Skeletal muscle satellite cell (primary cell): ENCODE measurements at regions not wholly inside any gene's neighbourhood (a gene's known extent, or its start where the extent isn't known, plus 50 kb on each side); places are given as distances from the start of the nearest gene placed in this dataset.

ENCODE experiments used
- H3K27me3 ChIP-seq: 2 replicates; pipeline ENCODE4 v1.7.0; 2013; ENCODE audit warnings: low read length; ENCODE audit not compliant: control insufficient read depth, insufficient read depth
- H3K36me3 ChIP-seq: 2 replicates; pipeline ENCODE4 v1.7.0; 2013; ENCODE audit warnings: mild to moderate bottlenecking, control low read depth, low read length; ENCODE audit not compliant: insufficient read depth
- H3K4me1 ChIP-seq: 2 replicates; pipeline ENCODE4 v1.7.0; 2013; ENCODE audit warnings: low read length; ENCODE audit not compliant: control insufficient read depth, insufficient read depth
- H3K4me2 ChIP-seq: 2 replicates; pipeline ENCODE4 v1.7.0; 2013; ENCODE audit warnings: mild to moderate bottlenecking, low read length
- H3K4me3 ChIP-seq: 2 replicates; pipeline ENCODE4 v1.7.0; 2013; ENCODE audit warnings: low read length
- H3K9ac ChIP-seq: 2 replicates; pipeline ENCODE4 v1.7.0; 2013; ENCODE audit warnings: mild to moderate bottlenecking, low read depth, low read length, moderate library complexity
- H3K9me3 ChIP-seq: replicated peaks from 2 replicates; pipeline ENCODE4 v1.7.0; 2013; ENCODE audit warnings: mild to moderate bottlenecking, control low read depth, low read length

DNA sequence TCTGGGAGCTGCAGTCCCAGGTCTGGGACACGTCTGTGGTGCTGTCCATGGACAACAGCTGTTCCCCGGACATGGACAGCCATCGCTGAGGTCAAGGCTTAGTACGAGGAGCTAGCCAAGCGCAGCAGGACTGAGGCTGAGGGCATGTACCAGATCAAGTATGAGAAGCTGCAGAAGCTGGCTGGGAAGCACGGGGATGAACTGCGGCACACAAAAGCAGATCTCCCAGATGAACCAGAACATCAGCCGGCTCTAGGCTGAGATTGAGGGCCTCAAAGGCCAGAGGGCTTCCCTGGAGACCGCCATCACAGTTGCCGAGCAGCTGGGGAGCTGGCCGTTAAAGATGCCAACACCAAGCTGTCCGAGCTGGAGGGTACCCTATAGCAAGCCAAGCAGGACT, 375.3 kb downstream of the SEC23A start:
- Histone ChIP-seq H3K9ac (no peak overlapping the region), H3K9me3 (no peaks in the 10 kb centered on the region), H3K4me2 (peak overlapping the region; percentile 24), H3K4me3 (no peak overlapping the region), H3K4me1 (no peaks in the 10 kb centered on the region), H3K27me3 (peaks cover 7% of the 10 kb centered on the region), H3K36me3 (no peaks in the 10 kb centered on the region)

DNA sequence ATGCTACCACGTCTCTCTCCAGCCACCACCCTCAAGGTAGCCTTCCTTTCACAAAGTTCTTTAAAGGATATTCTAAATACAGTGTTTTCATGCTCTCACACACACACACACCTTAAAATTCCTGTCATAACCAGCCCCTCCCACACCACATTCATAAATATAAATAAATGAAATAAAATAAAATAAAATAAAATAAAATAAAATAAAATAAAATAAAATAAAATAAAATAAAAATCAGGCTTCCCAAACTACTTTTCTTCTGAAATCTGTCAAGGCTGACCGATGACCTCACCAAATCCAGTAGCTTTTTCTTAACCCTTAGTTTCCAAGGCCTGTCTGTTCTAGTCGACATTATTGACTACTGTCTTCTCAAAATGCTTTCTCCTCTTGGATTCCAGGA, 378.4 kb downstream of the SEC23A start:
- H3K9ac ChIP-seq, result no peak overlapping the region
- H3K27me3 ChIP-seq, result peaks cover 7% of the 10 kb centered on the region

DNA sequence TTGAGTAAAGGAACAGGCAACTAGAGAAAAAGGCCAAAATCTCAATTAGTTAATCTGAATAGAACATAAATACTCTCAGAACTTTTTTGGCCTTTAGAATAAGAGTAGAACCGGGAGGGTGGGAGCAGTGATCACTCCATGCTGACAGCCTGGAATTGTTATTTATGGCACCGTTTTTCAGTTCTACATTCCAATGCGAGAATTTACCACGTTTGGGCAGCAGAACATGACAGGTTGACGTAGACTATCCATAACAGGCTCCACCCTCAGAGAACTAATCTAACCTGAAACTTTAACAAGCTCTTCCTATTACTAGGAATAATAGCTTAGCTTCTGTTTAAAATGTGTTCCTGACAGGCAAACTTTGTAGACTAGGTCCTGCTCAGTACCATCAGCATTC, 379.1 kb downstream of the SEC23A start:
- no peak overlapping the region for H3K4me3 ChIP-seq
- H3K4me1 ChIP-seq, result no peaks in the 10 kb centered on the region
- H3K9me3 ChIP-seq, result no peaks in the 10 kb centered on the region
- H3K27me3 ChIP-seq, result peaks cover 7% of the 10 kb centered on the region
- H3K4me2 ChIP-seq, result no peak overlapping the region
- no peaks in the 10 kb centered on the region for H3K36me3 ChIP-seq
- no peak overlapping the region for H3K9ac ChIP-seq

More for the DNA sequence above, 378.4 kb downstream of the SEC23A start:
- no peaks in the 10 kb centered on the region for H3K36me3 ChIP-seq
- H3K4me3 ChIP-seq, result no peak overlapping the region
- H3K4me2 ChIP-seq, result no peak overlapping the region
- H3K4me1 ChIP-seq, result no peaks in the 10 kb centered on the region
- H3K9me3 ChIP-seq, result no peaks in the 10 kb centered on the region

DNA sequence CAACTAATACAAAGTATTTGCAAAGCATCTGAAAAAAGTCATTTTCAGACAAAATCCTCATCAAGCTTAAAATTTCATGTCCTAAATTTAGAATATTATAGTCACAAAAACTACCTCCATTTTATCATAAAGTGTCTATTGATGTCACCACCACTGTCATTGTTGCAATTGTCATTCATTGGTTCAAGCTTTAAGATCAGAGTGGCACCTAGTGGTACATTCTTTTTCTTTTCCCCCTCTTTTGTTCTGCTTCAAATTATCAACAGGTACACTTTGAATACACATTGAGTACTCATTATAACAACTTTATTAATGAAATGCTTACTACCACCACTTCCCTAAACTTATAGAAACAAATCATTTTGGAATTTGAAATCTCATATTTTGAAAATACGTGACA, 379.8 kb downstream of the SEC23A start:
- Histone ChIP-seq H3K4me3 (no peak overlapping the region), H3K4me1 (no peaks in the 10 kb centered on the region), H3K27me3 (peaks cover 7% of the 10 kb centered on the region), H3K9ac (no peak overlapping the region), H3K36me3 (no peaks in the 10 kb centered on the region), H3K4me2 (no peak overlapping the region), H3K9me3 (no peaks in the 10 kb centered on the region)

DNA sequence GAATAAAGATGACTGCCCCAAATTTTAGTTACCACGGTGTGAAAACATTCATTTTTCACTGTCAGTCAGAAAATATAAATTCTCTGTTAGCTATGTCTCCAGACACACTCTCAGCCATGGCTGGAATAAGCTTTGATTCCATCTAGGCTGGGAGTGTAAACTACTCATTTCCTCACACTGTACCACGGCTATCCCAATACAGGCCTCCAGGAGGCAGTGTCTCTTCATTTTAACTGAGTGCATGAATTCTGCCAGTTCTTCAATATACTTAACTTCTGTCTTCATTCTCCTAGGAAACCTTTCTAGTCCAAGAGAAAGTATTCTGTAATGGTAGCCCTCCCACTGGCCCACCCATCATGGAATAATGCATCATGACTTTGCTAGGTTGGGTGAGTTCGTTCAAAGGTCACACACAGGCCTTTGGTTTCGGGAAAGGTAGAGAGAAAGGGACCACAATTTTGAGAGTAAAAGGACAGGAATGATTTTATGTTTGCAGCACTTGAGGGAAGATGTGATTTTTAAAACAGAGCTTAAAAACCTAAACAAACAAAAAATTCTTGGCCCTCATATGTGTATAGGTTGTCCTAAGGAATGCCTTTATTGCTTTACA, 381.1 kb downstream of the SEC23A start:
- no peaks in the 10 kb centered on the region for H3K4me1 ChIP-seq
- no peaks in the 10 kb centered on the region for H3K36me3 ChIP-seq
- no peak overlapping the region for H3K9ac ChIP-seq
- H3K9me3 ChIP-seq, result no peaks in the 10 kb centered on the region
- H3K4me3 ChIP-seq, result no peak overlapping the region
- H3K27me3 ChIP-seq, result no peaks in the 10 kb centered on the region
- H3K4me2 ChIP-seq, result no peak overlapping the region

GRCh38 chr14:38718519-38718918, 384.5 kb downstream of the SEC23A start:
- H3K36me3 ChIP-seq, result no peaks in the 10 kb centered on the region
- no peaks in the 10 kb centered on the region for H3K27me3 ChIP-seq
- no peaks in the 10 kb centered on the region for H3K9me3 ChIP-seq

DNA sequence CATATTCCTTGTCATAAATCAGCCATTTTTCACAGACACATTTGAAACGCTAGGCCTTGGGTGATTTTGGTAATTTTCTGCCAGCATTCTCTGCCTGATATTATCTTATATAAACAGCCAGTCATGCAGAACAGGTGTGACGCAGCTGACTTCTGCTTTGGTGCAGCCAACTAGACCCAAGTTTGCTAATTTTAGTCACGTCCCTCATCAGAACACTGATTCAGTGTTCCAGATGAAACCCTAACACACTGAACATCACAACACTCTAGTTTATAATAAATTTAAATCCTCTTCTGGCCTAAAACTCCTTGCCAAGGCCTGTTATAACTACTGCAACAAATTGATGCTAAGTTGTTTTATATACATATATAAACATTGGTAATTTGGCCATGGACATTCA, 386.1 kb downstream of the SEC23A start:
- H3K4me2 ChIP-seq, result no peak overlapping the region
- no peaks in the 10 kb centered on the region for H3K4me1 ChIP-seq
- H3K4me3 ChIP-seq, result no peak overlapping the region
- no peaks in the 10 kb centered on the region for H3K27me3 ChIP-seq
- no peak overlapping the region for H3K9ac ChIP-seq
- H3K36me3 ChIP-seq, result no peaks in the 10 kb centered on the region
- H3K9me3 ChIP-seq, result no peaks in the 10 kb centered on the region

More at GRCh38 chr14:38718519-38718918, 384.5 kb downstream of the SEC23A start:
- Histone ChIP-seq H3K4me2 (no peak overlapping the region), H3K4me1 (no peaks in the 10 kb centered on the region), H3K9ac (no peak overlapping the region), H3K4me3 (no peak overlapping the region)

DNA sequence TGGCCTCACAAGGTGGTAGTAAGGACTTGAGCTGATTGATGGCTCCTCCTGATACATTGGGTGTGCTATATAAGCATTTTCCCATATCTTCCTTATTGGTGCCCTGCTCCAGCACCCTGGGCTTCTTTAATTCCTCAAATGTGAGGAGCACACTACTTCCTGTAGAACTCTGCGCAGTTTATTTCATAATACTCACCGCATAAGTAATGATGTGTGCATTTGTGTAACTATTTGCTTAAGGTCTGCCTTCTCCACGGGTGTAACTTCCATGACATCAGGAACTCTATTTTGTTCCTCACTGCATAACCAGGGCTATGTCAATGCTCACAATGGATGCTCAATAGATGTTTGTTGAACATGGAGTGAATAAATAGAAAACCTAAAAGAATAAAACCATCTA, 392.2 kb downstream of the SEC23A start:
- Histone ChIP-seq H3K9me3 (no peaks in the 10 kb centered on the region), H3K36me3 (no peaks in the 10 kb centered on the region), H3K9ac (no peak overlapping the region), H3K4me2 (no peak overlapping the region), H3K4me1 (no peaks in the 10 kb centered on the region), H3K27me3 (no peaks in the 10 kb centered on the region), H3K4me3 (no peak overlapping the region)

DNA sequence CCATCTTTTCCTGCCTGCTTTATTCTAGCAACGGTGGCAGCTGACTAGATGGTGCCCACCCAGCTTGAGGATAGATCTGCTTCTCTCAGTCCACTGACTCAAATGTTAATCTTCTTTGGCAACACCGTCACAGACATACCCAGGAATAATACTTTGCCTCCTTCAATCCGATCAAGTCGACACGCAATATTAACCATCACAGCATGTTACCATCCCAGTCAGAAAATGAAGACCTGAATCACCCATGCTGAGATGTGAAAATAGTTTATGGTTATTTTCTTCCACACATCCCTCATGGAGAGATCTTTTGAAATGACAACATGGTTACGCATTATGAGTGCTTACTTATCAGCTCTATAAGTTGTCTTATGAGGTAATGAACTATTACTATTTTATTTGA, 392.8 kb downstream of the SEC23A start:
- Histone ChIP-seq H3K4me1 (no peaks in the 10 kb centered on the region), H3K9ac (no peak overlapping the region), H3K9me3 (no peaks in the 10 kb centered on the region), H3K4me3 (no peak overlapping the region), H3K27me3 (no peaks in the 10 kb centered on the region), H3K4me2 (no peak overlapping the region), H3K36me3 (no peaks in the 10 kb centered on the region)

- Histone ChIP-seq H3K4me3 (no peak overlapping the region), H3K27me3 (no peaks in the 10 kb centered on the region), H3K9me3 (no peaks in the 10 kb centered on the region), H3K9ac (no peak overlapping the region), H3K36me3 (no peaks in the 10 kb centered on the region), H3K4me1 (no peaks in the 10 kb centered on the region), H3K4me2 (no peak overlapping the region)
These were observed 397.8 kb downstream of the SEC23A start for GRCh38 chr14:38705220-38705619.

DNA sequence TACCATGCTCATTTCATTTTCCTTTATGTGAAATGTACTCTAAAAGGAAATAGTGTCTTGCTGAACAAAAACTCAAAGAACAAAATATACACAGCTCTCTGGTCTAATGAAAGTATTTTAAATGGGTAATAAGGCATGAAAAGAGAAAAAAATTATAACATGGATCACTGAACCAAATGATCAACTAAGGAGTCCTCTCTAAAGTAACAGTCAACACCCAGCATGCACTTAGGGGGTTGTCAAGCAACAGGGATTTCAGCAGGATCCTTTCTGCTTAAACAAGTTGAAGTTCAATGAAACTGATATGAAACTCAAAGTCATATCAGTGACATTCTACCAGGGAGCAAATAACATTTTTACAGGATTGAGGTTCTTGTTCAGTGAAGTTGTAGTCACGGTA, 398.8 kb downstream of the SEC23A start:
- Histone ChIP-seq H3K9me3 (no peaks in the 10 kb centered on the region), H3K27me3 (no peaks in the 10 kb centered on the region), H3K36me3 (no peaks in the 10 kb centered on the region), H3K4me3 (no peak overlapping the region), H3K4me2 (no peak overlapping the region), H3K4me1 (no peaks in the 10 kb centered on the region), H3K9ac (no peak overlapping the region)

GRCh38 chr14:38696925-38697324, 406.1 kb downstream of the SEC23A start:
- Histone ChIP-seq H3K36me3 (no peaks in the 10 kb centered on the region), H3K4me1 (no peaks in the 10 kb centered on the region), H3K9ac (no peak overlapping the region), H3K4me3 (no peak overlapping the region), H3K4me2 (no peak overlapping the region), H3K9me3 (no peaks in the 10 kb centered on the region), H3K27me3 (no peaks in the 10 kb centered on the region)
